Inferior parietal cortex (tissue), 1 donor: ENCODE measurements at regions not wholly inside any gene's neighbourhood (a gene's known extent, or its start where the extent isn't known, plus 50 kb on each side); places are given as distances from the start of the nearest gene placed in this dataset.
A peak's percentile ranks its signal among the peaks of the same experiment; 100 is the strongest.

Experiments used
- DNase-seq: peaks from one replicate; pipeline ENCODE4 v3.0.0-alpha.2; 2016; ENCODE audit errors: extremely low spot score

DNA sequence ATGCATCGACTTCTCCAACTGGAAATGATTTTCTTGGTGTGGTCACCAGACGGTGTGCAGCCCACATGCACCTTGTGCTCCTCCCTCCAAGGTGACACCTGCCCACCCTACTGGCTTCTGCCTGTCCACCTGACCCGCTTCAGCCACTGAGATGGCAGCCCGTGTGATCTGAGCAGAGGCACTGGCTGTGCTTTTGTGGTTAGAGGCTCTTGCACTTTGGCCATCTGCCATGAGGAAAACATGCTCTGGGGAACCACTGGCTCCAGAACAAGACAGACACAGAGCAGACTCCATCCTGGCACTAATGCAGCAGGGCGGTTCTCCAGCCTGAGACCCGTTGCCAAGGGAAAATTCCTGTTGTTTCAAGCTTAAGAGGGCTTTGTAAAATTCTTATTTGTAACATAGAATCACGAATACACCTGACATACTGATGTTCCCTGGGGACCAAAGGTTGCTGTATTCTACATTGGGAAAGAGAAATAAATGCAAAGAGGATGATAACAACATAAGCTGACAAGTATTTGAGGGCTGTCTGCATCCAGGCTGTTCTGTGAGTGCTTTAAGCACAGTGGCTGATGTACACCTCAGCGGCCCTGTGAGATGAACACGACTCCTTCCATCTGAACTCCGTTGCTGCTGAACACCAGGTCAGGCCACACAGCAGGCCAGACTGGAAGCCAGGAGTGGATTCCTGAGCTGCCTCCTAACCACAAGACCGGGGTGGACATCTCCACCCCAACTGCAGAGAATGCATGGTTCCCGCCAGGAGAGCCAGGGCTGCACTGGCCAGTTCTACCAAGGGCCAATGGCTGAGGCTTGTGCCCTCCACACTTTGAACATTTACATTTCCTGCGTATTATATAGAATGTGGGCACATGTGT is 820.4 kb downstream of the GALR1 start:
- DNase-seq: peak; percentile 25

DNA sequence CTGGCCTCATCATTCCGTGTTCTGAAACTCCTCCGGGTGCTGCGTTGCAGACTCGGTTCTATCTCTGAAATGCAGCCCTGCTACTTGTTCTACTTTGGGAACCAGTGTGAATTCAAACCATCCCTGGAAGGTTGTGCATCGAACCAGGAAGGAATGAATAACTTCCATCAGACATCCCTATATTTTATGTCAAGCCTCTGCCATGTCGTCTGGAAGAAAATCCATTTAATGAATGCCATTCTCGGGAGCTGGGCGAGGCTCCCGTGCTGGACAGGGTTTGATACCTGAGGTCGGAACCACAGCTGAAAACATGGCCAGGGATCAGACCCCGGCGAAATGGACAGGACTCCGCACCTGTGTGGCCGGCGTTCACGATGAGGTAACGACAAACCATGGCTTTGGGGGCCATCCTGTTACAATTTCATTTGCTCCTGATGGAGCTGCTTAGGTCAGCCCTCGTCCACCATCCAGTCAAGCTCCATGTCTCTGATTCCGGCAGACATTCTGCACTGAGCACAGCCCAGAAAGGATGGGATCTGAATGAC is 821.6 kb downstream of the GALR1 start:
- no peak for DNase-seq

DNA sequence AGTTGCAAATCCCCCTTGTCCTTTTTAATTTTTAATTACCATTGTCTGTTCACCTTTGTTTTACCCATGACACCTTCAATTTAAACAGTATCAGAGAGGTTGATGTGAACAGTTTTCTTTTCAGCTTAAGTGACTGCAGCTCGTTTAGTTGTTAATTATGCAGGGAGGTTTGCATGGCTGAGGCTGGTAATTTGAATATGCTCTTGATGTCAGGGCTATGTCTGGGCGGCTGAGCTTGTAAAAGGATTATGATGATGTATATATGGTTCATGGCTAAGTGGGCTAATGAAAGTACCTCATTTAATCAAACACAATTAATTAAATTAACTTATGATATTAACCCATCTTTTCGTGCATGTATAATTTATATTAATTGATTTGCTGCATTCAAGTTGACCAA is 822.1 kb downstream of the GALR1 start:
- no peak for DNase-seq

DNA sequence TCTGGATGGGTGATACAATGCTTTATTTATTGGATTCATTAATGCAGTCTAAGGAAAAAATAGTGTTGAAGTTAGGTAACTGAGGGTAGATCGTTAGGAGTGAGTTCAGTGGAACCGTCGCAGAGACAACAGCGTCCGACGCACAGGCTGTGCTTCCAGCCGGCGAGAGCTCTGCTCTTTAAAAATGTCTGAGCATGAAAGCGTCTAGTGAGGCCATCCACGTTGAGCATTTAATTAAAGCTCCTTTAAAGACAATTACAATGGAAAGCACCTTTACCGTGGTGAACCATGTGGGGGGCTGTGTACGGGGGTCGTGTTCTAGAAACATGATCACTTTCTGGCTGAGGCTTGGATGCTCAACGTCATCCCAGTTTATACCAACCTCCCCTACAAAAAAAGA is 822.7 kb downstream of the GALR1 start:
- no peak for DNase-seq

DNA sequence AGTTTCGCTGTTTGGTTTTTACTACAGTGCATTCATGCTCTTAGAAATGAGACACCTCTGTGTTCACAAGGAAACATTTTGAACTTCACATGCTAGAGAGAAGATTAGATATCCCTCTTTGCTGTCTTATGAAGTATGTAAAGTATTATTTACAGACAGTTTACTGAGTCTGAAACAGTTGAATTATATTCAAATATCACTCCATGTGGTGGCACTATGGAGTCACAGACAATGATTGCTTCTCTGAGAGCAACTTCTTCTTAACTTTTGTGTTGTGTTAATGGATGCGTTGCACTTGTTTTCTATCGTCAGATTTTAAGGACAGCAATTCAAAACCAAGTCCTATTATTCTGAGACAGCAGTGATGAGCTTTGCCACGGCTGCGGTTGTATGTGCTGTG is 823.6 kb downstream of the GALR1 start:
- DNase-seq: peak; percentile 69

DNA sequence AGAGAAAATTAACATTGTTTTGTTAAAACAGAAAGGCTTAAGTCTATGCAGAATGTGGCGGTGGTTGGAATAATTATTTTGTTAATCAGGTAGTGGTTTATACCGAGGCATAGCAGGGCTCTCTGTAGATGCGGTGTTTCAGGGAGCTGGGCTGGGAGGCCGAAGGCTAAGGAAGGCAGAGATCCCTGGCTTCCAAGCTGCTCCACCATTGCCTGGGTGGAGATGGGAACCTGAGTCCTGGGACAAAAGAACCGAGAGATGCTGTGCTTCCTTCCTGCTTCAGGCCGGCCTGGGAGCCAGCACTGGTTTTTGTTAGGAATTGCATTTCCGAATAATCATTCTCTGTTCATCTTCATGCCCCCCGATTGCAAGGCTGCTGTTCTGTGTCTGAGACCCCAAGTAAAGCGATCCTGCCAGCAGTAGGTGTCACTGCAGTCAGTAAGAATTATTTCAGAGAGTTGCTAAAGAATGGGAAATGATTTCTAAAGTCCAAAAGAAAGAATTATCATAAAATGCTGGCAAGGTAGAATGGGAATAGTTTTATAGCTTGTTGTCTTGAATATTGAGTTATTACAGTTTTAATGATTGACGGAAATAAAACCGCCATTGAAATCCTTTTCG is 824.9 kb downstream of the GALR1 start:
- no peak for DNase-seq

DNA sequence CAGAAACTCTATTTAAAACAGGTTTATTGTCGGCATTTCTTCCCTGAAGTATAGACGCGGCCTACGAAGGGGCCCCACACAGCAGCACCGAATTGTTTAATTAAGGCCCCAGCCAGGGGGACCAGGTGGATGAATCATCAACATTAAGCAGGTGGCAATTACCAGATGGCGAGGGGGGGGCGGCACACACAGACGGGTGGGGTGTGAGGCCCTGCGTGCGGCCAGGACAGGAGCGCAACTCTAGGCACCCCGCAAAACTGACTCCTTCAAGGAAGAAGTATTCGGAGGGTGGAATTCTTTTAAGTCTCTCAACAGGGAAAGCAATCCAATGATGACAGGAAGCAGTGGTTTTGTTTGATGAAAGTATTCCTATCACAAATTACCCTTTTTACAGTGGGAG is 830.4 kb downstream of the GALR1 start:
- DNase-seq: no peak

DNA sequence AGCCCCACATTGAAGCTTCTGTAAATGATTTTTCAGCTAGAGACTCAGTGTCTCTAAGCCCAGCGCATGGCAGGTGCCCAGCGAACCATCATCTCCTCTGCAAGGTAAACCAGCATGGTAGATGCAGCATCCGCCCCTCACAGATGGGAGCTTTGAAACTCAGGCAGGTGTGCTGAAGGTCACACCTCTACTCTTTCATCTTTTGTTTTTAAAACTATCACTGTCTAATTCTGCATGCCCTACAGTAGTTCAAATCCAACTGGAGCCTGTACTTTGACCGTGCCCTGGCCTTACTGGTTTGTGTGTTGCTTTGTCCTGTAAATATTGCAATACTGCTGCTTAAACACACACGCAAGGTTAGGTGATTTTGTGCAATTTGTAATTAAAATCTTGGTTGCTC is 831.1 kb downstream of the GALR1 start:
- DNase-seq: no peak

DNA sequence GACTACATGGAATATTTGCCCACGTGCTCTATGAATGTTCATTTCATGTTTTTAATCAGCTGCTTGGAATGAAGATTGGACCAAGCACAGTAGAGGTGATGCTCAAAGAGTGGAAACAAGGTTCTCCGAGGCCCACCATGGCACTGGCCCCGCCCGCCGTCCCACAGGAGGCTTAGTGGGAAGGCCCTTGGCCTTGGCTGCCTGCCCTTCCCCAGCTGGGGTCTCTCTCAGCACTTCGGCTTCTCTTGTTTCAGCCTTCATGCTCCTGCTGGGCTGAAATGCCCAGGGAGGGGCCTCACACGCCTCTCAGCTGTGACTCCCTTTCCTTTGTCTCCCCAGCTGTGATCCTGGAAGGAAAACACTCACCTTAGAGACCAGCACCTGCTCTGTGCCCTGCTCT is 833.2 kb downstream of the GALR1 start:
- no peak for DNase-seq

DNA sequence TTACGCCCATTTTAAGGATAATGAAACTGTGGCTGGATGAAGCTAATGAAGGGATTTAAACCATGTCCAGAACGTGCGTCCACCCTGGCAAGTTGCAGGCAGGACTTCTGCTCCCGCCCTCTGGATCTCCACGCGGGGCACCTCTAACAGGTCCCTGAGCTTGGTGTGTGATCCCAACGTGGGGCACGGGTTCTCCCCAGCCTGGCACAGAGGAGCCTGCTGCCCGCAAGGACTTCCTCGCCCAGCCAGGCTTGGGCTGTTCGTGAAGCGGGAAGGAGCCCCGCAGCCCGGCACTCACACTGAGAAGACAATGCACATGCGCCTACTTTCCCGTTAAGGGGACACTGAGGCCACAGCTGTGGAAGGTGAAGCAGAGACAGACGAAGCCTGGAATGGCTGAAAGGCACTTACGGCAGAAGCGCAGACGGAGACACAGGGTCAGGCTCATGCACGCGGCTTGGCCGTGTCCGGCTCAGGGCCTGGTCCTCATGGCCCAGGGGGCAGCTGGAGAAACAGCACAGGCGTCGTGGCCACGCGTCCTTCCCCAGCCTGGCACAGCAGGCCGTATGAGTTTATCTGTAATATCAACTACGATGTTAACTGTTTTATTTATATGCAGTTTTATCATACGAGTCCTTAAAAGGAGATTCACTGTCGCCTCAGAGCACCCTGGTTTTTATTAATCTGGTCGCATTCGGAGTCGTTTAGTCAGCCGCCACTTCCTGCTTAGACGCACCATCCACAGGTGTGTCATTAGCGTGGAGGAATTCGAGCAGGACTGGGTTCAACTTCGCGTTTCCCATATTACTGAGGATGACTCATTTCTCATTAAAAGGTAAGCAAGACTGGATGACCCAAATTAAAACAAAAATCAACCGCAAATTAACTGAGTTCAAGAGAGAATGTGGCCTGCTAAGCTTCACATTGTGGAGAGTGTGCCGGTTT is 835.9 kb downstream of the GALR1 start:
- DNase-seq: no peak

DNA sequence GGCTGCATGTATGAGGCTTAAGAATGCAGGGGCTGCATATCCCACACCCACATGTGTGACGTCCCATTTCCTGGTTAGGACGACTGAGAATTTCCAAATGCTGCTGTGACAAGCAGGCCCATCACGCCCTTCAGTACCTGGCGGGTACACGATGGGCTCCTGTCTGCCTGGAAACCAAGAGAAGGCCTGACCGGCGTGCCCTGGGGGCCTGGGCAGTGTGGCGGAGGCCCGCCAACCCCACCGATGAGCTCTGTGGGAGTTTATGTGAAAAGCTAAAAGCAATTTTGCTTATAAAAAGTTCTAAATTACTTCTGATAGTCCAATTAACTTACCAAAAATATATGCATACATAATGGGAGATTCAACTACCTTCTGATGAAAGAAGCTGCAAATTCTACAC is 837.3 kb downstream of the GALR1 start:
- no peak for DNase-seq

DNA sequence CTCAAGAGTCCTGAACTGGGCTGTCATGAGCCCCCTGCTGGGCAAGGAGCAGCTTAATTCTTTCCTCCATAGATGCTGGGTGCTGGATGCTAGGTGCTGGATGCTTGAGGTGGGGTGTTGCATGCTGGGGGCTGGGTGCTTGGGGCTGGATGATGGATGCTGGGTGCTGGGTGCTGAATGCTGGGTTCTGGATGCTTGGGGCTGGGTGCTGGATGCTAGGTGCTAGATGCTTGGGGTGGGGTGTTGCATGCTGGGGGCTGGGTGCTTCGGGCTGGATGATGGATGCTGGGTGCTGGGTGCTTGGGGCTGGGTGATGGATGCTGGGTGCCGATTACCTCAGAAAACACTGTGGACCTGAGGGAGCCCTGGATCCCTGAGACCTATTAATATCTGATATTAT is 837.7 kb downstream of the GALR1 start:
- no peak for DNase-seq

DNA sequence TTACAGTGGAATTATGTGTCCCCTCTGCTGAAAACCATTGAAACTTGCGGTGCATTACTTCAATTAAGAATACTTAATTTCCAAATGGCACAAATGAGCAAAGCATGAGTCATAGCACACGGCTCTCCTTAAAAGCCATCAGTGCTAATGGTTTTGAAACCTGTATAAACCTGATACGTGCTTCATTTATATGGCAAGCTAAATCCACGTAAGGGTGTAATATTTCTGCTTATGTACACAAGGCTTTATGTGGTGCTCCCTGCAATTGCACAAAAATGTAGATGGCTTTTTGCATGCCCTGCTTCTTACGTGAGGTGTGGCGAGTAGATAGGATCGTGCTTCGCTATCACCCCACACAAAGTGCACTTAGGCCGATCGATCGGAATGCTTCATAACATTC is 840.9 kb downstream of the GALR1 start:
- no peak for DNase-seq

DNA sequence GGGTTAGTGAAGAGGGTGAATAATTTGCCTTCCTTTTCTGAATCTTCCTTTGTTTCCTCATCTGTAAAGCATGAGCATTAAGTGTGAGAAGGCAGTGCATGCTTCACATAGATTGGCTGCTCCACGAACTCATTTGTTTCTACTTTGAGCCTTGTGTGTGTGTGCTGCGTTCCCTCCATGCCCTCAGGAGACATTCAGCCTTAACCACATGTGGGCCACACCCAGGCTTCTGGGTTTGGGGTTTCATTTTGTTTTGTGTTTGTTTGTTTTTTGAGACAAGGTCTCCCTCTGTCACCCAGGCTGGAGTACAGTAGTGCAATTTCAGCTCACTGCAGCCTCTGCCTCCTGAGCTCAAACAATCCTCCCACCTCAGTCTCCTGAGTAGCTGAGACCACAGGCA is 843.3 kb downstream of the GALR1 start:
- DNase-seq: no peak

DNA sequence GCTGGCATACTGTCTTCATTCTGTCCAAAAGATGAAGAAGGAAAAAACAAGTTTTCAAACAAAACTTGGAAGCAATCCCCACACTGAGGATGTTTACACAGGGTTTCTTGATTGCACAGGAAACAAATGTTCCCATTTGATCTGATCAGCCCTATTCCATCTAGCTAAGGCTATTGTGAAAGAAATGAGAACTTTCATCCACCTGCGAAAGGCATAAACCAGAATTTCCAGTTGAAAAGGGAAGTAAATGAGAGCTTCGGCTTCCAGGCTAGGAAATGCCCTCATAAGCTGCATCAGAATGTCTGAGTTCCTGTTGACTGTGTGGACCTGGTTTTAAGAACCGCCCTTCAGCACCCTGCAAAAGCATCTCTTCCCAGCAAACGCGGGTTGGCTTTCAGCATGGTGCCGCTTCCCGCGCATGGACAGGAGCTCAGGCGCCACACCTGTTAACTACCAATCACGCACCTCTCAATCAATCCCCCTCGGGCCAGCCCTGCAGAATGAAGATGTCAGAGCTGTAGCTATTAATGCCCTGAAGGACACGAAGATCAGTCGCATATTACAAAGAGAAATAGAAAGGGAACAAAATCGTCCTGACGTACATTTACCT is 850.4 kb downstream of the GALR1 start:
- DNase-seq: no peak

DNA sequence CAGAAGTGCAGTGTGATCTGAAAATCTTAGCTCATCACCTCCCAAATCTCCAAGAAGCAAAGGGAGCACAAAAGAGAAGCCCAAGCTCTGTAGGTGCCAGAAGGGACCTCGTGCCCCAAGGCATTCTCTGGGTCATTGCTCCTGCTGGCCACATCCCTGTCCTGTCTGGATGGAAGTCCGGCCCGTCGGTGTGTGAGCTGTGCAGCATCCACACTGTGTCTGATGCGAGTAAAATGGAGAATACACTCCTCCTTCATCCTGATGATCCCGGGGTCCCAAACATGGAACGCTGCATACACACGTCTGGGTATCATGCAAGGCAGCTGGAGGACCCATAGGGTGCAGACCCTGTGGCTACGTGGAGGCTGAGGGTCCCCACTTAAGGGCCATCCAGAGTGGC is 851.4 kb downstream of the GALR1 start:
- DNase-seq: no peak

DNA sequence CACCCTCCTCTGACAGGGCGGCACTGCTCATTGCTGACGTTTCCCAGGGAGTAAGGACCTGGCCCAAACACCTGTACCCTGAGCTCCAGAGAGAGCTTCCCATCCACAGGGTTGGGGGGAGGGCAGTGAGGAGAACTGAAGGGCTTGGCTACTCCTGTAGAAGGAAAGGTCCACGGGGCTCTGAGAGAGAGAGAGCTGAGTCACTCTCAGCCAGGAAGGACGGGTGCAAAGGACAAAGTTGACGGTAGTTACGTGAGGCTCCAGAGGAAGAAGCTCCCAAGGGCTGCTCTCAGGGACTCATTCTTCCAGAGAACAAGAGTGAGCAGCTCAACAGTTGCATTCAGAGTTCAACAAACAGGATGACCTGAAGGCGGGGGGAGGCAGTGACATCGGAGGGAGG is 852.5 kb downstream of the GALR1 start:
- DNase-seq: no peak

DNA sequence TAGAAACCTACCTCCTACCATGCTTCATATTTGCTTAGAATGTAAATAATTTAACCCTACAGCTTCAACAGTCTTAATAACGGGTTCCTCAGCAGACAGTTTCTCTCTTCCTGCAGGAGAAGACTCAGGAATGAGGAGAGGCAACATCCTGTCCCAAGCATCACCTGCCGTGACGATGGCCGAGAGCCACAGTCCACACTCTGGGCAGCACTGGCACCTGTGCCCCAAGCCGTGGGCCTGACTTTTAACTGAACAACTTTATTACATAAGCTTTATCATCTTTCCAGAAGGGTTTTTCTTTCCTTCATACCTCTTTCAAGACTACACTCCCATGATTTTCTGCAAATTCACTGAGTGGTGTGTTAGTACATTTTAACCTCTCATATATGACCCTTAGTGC is 856.0 kb downstream of the GALR1 start:
- DNase-seq: no peak

DNA sequence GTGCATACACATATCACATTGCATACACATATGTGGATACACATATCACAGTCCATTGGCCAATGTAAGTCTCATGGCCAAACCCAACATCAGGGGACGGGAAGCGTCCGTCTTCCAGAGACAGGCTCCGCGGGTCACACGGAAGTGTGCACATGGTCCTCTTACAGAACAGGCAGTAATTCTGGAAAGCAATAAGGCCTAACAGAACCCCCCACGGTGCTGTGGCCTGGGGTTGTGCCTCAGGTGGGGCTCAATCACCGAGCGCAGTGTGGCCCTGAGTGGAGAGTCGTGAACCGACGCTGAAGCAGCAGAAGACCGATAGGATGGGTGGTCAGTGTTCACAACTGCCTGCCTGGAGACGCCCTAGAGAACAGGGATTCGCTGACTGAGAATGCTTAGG is 857.3 kb downstream of the GALR1 start:
- no peak for DNase-seq

DNA sequence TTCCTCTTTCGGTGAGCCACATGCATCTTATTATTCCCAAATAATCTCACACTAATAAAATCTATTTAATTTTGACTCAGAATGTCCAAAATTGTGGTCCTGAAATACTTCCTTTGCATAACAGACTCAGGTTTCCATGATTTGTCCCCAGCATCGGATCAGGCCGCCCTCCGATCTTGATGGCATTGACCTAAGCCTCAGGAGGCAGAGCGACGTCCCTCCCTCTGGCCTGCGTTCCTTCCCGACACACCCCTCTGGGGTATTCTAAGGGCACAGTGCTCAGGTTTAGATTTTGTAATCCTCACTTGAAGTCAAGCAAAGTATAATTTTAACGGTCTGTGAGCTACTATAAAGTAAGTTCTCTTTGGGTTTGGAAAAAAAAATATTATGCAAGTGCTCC is 857.7 kb downstream of the GALR1 start:
- DNase-seq: no peak

DNA sequence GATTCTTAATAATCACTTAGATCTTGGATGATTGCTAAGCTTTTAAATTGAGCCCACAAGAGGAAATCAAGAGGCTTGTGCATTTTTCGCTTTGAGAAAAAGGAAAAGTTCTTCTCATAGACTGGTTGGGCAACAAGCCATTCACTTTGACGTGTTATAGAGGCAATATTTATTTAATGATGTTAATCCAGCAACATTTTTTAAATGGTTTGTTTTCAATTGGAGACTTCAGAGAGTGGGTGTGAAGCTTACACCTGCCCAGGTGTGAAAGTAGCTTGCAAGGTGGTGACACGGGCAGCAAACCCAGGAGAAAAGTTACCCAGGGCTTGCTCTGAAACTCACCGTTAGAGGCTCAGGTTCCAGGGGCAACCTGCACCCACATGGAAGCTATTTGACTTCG is 858.9 kb downstream of the GALR1 start:
- DNase-seq: no peak
